GM12874 (cell line): ENCODE measurements at regions not wholly inside any gene's neighbourhood (a gene's known extent, or its start where the extent isn't known, plus 50 kb on each side); places are given as distances from the start of the nearest gene placed in this dataset.

Source experiments
- CTCF ChIP-seq: IDR thresholded peaks from 2 replicates; pipeline ENCODE4 v1.5.1; 2011; ENCODE audit warnings: low read depth, mild to moderate bottlenecking, control low read depth, low read length, moderate library complexity; ENCODE audit not compliant: insufficient read depth

GRCh38 chr20:22862671-22863230 lies 172.4 kb upstream of the SSTR4 start:
- no peak for TF ChIP-seq CTCF

GRCh38 chr20:22863826-22864225 lies 171.3 kb upstream of the SSTR4 start:
- no peak for TF ChIP-seq CTCF

- TF ChIP-seq CTCF = no peak
These were observed 168.2 kb upstream of the SSTR4 start for GRCh38 chr20:22866812-22867341.

- TF ChIP-seq CTCF = no peak
These were observed 156.9 kb upstream of the SSTR4 start for GRCh38 chr20:22878166-22878565.

- TF ChIP-seq CTCF = no peak
These were observed 154.8 kb upstream of the SSTR4 start for GRCh38 chr20:22880277-22880676.

GRCh38 chr20:22887796-22888195 lies 147.3 kb upstream of the SSTR4 start:
- TF ChIP-seq CTCF = no peak

- TF ChIP-seq CTCF = no peak
These were observed 144.4 kb upstream of the SSTR4 start for GRCh38 chr20:22890594-22891300.
